Common myeloid progenitor, CD34-positive (primary cell): ENCODE measurements at regions not wholly inside any gene's neighbourhood (a gene's known extent, or its start where the extent isn't known, plus 50 kb on each side); places are given as distances from the start of the nearest gene placed in this dataset.
A peak's percentile ranks its signal among the peaks of the same experiment; 100 is the strongest.

ENCODE experiments used
- CTCF ChIA-PET: fragments of 350-600 bp; sonication (Branson Sonifier 250); formaldehyde crosslinking; loops from one replicate; lab custom pipeline; 2021; ENCODE audit warnings: antibody characterized with exemption; lab: Charles Lee
- POLR2A ChIA-PET: fragments of 350-600 bp; sonication (Branson Sonifier 250); formaldehyde crosslinking; loops from one replicate; lab custom pipeline; 2021; ENCODE audit warnings: antibody characterized with exemption; lab: Charles Lee
- DNase-seq, 3 donors: peaks; one replicate each; pipeline versions ENCODE4 v3.0.0 to v3.0.0-alpha.2; 2013
- H3K27ac ChIP-seq, 2 experiments: 1 replicate in 1 of 2; 2 replicates in 1 of 2; pipeline ENCODE4 v1.7.0; 2013; ENCODE audit warnings: inconsistent platforms in 2 of 2, low read length in 2 of 2, mild to moderate bottlenecking in 2 of 2, low read depth in 1 of 2, moderate library complexity in 1 of 2; ENCODE audit not compliant: severe bottlenecking in 2 of 2, insufficient read depth in 1 of 2, poor library complexity in 1 of 2
- H3K27me3 ChIP-seq, 5 experiments: replicated peaks in 2 of 5; 1 replicate in 3 of 5; 2 replicates in 2 of 5; pipeline versions ENCODE4 v1.6.1 to v1.7.0; 2013; ENCODE audit warnings: low read length in 4 of 5, mild to moderate bottlenecking in 2 of 5, moderate library complexity in 2 of 5, inconsistent platforms in 1 of 5; ENCODE audit not compliant: insufficient read depth in 5 of 5, control insufficient read depth in 4 of 5
- H3K36me3 ChIP-seq, 4 experiments: 1 replicate in 2 of 4; 2 replicates in 2 of 4; pipeline versions ENCODE4 v1.6.1 to v1.7.0; 2013; ENCODE audit warnings: low read length in 3 of 4, control low read depth in 1 of 4, mild to moderate bottlenecking in 1 of 4; ENCODE audit not compliant: control insufficient read depth in 4 of 4, insufficient read depth in 4 of 4
- H3K4me1 ChIP-seq, 4 experiments: 1 replicate in 3 of 4; 2 replicates in 1 of 4; pipeline versions ENCODE4 v1.6.1 to v1.7.1; 2013; ENCODE audit warnings: low read length in 3 of 4, mild to moderate bottlenecking in 3 of 4, control low read depth in 1 of 4, inconsistent platforms in 1 of 4, moderate library complexity in 1 of 4; ENCODE audit not compliant: control insufficient read depth in 4 of 4, insufficient read depth in 4 of 4; ENCODE audit errors: control extremely low read depth in 1 of 4
- H3K4me3 ChIP-seq, 7 experiments: 1 replicate in 4 of 7; 2 replicates in 3 of 7; pipeline versions ENCODE4 v1.5.1 to v1.7.0; 2013; ENCODE audit warnings: mild to moderate bottlenecking in 7 of 7, low read length in 6 of 7, moderate library complexity in 6 of 7, inconsistent platforms in 2 of 7, low read depth in 2 of 7, control low read depth in 1 of 7; ENCODE audit not compliant: insufficient read depth in 4 of 7, control insufficient read depth in 1 of 7; ENCODE audit errors: extremely low read depth in 1 of 7
- H3K9me3 ChIP-seq, 5 experiments: 1 replicate in 4 of 5; 2 replicates in 1 of 5; pipeline versions ENCODE4 v1.6.1 to v1.7.1; 2013; ENCODE audit warnings: low read length in 4 of 5, mild to moderate bottlenecking in 2 of 5, inconsistent platforms in 1 of 5, low read depth in 1 of 5, moderate library complexity in 1 of 5; ENCODE audit not compliant: control insufficient read depth in 4 of 5, insufficient read depth in 2 of 5; ENCODE audit errors: control extremely low read depth in 1 of 5
- WGBS: methylation state at CpG from one replicate; pipeline ENCODE4 v1.1.5; 2013; ENCODE audit not compliant: insufficient coverage; 5-methylcytosine and 5-hydroxymethylcytosine counted together

GRCh38 chr10:64515970-64516699 is 994.9 kb downstream of the REEP3 start:
- ChIA-PET POLR2A (no interaction called here), CTCF (no interaction called here)
- H3K27me3 ChIP-seq: no peaks in the 10 kb centered on the region
- H3K36me3 ChIP-seq: no peaks in the 10 kb centered on the region
- no peak overlapping the region for H3K27ac ChIP-seq
- peak; percentile 57 to 92 (median 85) for DNase-seq
- no CpG with 5 or more reads among the region's 2 CpGs for WGBS
- H3K4me1 ChIP-seq: peaks cover 0 to 22% (median 3%) of the 10 kb centered on the region in 4 experiments
- H3K4me3 ChIP-seq: no peak overlapping the region
- no peaks in the 10 kb centered on the region for H3K9me3 ChIP-seq

- peaks cover 0 to 25% (median 1%) of the 10 kb centered on the region in 4 experiments for H3K4me1 ChIP-seq
- POLR2A ChIA-PET: no interaction called here
- no peaks in the 10 kb centered on the region for H3K36me3 ChIP-seq
- no peaks in the 10 kb centered on the region for H3K9me3 ChIP-seq
- WGBS: 100% methylated on average over 1 of the region's 2 CpGs
- DNase-seq: no peak
- CTCF ChIA-PET: interaction anchor here (1.4 kb wide), 1 partner anchor 11 kb away, joined by 4 read pairs; no protein-coding TSS in a partner anchor
- H3K27me3 ChIP-seq: no peaks in the 10 kb centered on the region
- H3K4me3 ChIP-seq: no peak overlapping the region
- H3K27ac ChIP-seq: no peak overlapping the region
These were observed 997.3 kb downstream of the REEP3 start for GRCh38 chr10:64518456-64518855.

GRCh38 chr10:64519427-64519826 is 998.2 kb downstream of the REEP3 start:
- DNase-seq: no peak
- ChIA-PET CTCF (no interaction called here), POLR2A (interaction anchor here (0.6 kb wide), 1 partner anchor 68 kb away, joined by 3 read pairs; no protein-coding TSS in a partner anchor)
- Histone ChIP-seq H3K4me1 (peaks cover 0 to 25% (median 1%) of the 10 kb centered on the region in 4 experiments), H3K4me3 (no peak overlapping the region), H3K27me3 (no peaks in the 10 kb centered on the region), H3K9me3 (no peaks in the 10 kb centered on the region), H3K27ac (no peak overlapping the region), H3K36me3 (no peaks in the 10 kb centered on the region)
- WGBS: no CpG with 5 or more reads among the region's 2 CpGs

GRCh38 chr10:64519831-64520230 is 998.6 kb downstream of the REEP3 start:
- Histone ChIP-seq H3K4me3 (no peak overlapping the region), H3K9me3 (no peaks in the 10 kb centered on the region), H3K27me3 (no peaks in the 10 kb centered on the region), H3K27ac (no peak overlapping the region), H3K36me3 (no peaks in the 10 kb centered on the region), H3K4me1 (peaks cover 0 to 25% (median 1%) of the 10 kb centered on the region in 4 experiments)
- ChIA-PET CTCF (no interaction called here), POLR2A (interaction anchor here (0.6 kb wide), 1 partner anchor 69 kb away, joined by 3 read pairs; no protein-coding TSS in a partner anchor)
- DNase-seq: peak; percentile 20 to 72 (median 50)
- no CpG with 5 or more reads among the region's 1 CpG for WGBS

GRCh38 chr10:64523065-64523759 is 1002.0 kb downstream of the REEP3 start:
- H3K4me3 ChIP-seq: no peak overlapping the region
- ChIA-PET POLR2A (no interaction called here), CTCF (no interaction called here)
- H3K36me3 ChIP-seq: no peaks in the 10 kb centered on the region
- no peak overlapping the region for H3K27ac ChIP-seq
- H3K4me1 ChIP-seq: peaks cover 0 to 16% (median 2%) of the 10 kb centered on the region in 4 experiments
- H3K27me3 ChIP-seq: no peaks in the 10 kb centered on the region
- H3K9me3 ChIP-seq: no peaks in the 10 kb centered on the region
- DNase-seq: no peak
- WGBS: 73% methylated on average over 2 of the region's 4 CpGs

- H3K4me1 ChIP-seq: peaks cover 0 to 11% (median 2%) of the 10 kb centered on the region in 4 experiments
- H3K27me3 ChIP-seq: no peaks in the 10 kb centered on the region
- WGBS: 44% methylated on average over 5 of the region's 7 CpGs
- H3K27ac ChIP-seq: no peak overlapping the region
- ChIA-PET CTCF (no interaction called here), POLR2A (no interaction called here)
- no peaks in the 10 kb centered on the region for H3K9me3 ChIP-seq
- DNase-seq: peak in 2 of 3 donors; percentile 21 to 56
- H3K4me3 ChIP-seq: no peak overlapping the region
- no peaks in the 10 kb centered on the region for H3K36me3 ChIP-seq
These were observed 1007.2 kb downstream of the REEP3 start for GRCh38 chr10:64528294-64529002.
